ENCODE measurements at regions not wholly inside any gene's neighbourhood (a gene's known extent, or its start where the extent isn't known, plus 50 kb on each side); places are given as distances from the start of the nearest gene placed in this dataset.

- TF ChIP-seq POLR2AphosphoS5 (IDR thresholded peaks at IDR 0.05; ENCODE audit: low read depth, low read length) (no peak), SIN3A (IDR thresholded peaks at IDR 0.05; ENCODE audit: borderline replicate concordance, insufficient read depth, low read length) (no peak)
Observed at GRCh38 chr20:6632187-6632586, 135.3 kb upstream of the BMP2 start.

Data from PFSK-1 (cell line).